ENCODE measurements at regions not wholly inside any gene's neighbourhood (a gene's known extent, or its start where the extent isn't known, plus 50 kb on each side); places are given as distances from the start of the nearest gene placed in this dataset.

- TF ChIP-seq EZH2 (IDR thresholded peaks at IDR 0.05), result no peak
- TF ChIP-seq POLR2AphosphoS5 (IDR thresholded peaks at IDR 0.05; ENCODE audit: borderline replicate concordance, low read depth, low read length), result no peak
These were observed 597.9 kb downstream of the GBA3 start for GRCh38 chr4:23290656-23291055.
